HG02943 (cell line): ENCODE measurements at regions not wholly inside any gene's neighbourhood (a gene's known extent, or its start where the extent isn't known, plus 50 kb on each side); places are given as distances from the start of the nearest gene placed in this dataset.

ENCODE experiments used
- ATAC-seq: cut with Tn5 transposase; IDR thresholded peaks from one replicate; pipeline ENCODE4 v1.9.1; 2021; ENCODE audit warnings: mild to moderate bottlenecking, low read depth, moderate library complexity; ENCODE audit not compliant: unreplicated experiment

DNA sequence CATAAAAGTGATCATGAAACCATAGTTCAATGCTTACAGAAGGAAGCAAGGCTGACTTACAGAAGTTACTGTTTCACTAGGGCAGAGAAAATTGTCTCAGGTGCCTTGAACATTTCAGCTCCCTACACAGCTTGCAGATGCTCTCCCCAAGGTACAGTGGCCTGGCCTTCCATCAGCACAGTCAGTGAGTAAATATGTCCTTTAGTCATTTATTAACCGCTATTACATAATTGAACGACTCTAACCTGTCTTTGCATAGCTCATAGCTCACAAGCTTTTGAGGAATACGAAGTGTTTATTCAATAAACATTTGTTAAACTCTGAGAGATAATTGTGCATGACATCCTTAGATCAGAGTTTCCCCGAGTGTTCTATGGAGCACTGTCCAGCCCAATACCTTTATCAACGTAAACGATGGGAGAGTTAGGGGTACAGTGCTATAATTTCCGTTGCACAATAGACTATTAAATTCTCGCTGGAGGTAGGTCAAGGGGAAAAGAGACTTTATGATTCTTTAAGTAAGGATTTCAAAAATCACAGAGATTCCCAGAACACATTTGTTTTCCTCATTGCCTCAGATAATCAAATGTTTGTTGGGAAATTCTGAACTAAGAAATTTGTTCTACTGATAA lies 677.8 kb downstream of the TSN start:
- ATAC-seq: no peak

DNA sequence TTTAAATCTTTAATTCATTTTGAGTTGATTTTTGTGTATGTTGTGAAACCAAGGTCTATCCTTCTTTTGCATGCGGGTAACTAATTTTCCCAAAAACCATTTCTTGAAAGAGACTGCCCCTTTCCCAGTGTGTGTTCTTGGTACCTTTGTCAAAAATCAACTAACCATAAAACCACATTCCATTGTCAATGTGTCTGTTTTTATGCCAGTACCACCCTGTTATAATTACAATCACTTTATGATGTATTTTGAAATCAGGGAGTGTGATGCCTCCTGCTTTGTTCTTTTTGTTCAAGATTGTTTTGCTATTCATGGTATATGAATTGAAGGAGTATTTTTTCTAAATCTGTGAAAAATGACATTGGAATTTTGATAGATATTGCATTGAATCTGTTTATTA lies 689.6 kb downstream of the TSN start:
- no peak for ATAC-seq

DNA sequence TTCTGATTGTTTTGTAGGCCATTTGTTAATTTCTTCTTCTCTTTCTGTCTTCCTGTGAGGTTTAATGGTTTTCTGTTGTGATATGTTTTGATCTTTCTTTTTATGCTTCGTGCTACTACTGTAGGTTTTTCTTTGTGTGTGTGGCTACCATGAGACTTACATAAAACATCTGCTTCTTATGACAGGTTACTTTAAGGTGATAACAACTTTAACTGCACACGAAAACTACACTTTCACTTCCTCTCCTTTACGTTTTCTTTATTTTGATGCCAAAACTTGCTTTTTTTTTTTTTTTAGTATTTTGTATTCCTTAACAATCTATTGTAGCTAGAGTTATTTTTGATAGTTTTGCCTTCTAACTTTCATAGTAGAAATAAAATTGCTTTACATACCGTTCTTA lies 691.3 kb downstream of the TSN start:
- ATAC-seq: no peak

DNA sequence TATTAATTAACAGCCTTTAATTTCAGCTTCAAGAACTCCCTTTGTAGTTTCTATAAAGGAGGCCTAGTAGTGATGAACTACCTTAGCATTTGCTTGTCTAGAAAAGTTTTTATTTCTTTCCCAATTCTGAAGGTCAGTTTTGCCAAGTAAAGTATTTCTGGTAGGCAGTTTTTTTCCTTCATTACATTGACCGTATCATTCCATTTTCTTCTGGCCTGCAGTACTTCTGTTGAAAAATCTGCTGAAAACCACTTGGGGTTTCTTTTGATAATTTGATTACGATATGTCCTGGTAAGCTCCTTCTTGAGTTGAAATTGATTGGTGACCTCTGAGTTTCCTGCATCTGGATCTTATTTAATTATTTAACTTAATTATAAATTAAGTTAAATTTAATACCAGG lies 691.8 kb downstream of the TSN start:
- ATAC-seq: no peak

DNA sequence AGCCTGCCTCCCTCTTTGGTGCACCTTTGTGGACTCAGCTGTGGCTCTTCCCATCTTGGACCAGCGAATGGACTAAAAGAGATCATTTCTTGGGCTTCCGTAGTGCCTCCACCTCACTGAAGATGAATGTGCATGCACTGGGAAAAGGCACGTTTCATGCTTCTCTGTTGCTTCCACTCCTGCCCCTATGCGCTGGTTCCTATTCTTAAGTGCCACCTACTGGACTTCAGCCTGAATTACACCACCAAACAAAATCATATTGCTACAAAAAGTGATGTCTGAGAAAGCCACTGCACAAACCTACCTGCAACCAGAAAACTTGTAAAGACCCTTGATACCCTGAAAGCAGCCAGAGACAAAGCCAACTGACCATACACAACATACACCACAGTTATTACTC lies 695.6 kb downstream of the TSN start:
- ATAC-seq: no peak

DNA sequence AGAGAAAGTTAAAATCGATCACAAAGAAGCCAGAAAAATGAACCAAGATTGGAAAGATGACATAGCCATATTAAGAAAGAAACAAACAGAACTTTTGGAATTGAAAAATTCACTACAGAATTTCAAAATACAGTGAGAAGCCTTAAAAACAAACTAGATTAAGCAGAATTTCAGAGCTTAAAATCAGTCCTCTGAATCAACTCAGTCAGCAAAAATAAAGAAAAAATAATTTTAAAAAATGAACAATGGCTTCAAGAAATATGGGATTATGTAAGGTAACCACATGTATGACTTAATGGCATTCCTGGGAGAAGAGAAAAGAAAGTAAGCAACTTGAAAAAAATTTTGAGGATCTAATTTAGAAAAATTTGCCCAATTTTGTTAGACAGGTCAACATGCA lies 696.2 kb downstream of the TSN start:
- no peak for ATAC-seq

DNA sequence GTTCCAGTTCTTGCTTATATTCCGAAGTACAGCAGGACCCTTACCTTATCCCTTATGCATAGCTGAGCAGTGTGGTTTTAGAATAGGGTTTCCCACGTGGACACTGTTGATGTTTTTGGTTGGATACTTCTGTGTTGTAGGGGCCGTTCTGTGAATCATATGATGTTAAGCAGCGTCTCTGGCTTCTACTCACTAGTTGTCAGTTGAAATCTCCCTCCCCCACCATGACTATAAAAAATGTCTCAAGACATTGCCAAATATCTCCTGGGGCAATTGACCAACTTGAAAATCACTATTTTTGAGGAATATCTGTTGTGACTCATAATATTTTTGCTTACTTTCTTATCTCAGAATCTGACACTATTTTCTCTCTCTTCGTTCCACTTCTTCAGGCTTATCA lies 713.7 kb downstream of the TSN start:
- no peak for ATAC-seq

DNA sequence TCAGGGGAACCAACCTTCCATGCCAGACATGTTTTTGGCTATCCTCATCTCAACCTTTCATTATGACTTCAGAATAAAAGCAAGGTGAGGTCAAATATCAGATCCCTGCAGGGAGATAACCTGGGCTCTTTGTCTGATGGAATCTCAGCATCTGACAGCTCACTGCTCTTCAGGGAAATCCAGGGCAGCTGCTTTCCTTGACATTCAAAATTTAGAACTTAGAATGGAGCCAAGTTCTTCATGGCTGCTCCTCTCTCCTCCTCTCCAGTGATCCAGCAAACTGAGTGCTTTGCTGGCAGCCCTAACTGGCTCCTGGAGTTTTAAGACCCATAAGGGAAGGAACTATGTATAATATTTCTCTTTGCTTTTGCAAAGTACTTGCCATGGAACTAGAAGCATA lies 716.3 kb downstream of the TSN start:
- ATAC-seq: no peak

DNA sequence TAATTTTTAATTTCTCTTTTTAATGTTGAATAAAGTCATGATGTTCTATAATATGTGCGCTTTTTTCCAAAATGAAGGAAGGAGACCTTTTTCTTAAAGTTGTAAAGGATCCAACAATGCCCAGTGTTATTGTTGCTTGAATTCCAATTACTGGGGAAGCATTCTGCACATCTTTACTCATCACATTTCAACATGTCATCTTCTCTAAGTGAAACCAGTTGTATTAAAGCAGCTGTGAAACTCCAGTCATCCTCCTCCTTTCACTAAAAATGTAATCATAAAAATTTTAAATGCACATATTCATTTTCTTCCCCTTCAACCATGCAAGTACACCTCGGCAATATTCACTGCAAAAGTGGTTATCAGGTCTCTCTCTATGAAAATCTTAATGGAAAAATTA lies 722.7 kb downstream of the TSN start:
- no peak for ATAC-seq

DNA sequence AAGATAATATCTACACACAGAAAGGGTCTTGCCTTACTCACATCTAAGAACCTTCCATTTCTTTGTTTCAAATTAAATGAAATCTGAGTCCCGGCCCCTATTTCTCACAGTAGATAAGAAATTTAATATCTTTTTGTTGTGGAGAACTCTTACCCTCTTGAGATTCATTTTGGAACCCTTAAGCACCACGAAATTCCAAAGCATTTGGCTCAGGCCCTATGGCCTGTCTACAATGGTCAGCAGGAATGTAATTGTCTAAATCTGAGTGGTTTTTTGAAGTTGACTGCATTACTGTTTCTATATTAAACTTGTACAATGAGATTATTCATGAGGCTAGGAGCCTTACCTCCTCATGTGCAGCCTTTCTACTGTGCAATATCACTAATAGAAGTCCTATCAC lies 723.3 kb downstream of the TSN start:
- no peak for ATAC-seq

DNA sequence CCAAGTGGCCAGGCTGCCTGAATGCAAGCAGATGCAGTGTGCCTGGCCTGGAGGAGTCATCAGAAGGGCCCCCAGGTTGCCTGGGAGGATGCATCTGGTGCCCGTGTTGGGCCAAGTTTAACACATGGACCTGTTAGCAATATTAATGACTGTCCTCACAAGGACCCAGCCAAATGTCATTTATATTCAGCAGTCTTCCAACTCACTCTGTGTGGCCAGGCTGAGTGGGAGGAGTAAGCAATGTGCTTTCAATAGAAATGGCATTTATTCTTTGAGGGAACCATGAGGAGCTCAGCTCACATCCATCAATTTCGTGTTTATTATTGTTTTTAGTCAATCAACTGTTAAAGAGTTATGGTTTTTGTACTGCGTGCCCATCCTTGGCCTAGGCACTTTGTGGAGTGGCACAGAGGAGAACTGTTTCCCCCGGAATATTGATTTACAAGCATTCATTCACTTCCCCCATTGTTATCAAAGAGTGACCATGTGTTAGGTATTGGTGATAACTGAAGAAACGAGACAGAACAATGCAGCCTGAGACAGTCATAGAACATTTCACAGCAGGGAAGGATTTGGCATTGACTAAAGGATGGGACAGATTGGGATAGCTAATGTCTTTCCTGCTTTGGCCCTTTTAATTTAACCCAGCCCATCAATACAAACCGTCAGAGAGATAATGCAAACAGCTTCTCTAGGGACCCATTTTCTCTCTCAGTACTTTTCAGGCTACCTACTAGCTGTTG lies 725.2 kb downstream of the TSN start:
- ATAC-seq: no peak

DNA sequence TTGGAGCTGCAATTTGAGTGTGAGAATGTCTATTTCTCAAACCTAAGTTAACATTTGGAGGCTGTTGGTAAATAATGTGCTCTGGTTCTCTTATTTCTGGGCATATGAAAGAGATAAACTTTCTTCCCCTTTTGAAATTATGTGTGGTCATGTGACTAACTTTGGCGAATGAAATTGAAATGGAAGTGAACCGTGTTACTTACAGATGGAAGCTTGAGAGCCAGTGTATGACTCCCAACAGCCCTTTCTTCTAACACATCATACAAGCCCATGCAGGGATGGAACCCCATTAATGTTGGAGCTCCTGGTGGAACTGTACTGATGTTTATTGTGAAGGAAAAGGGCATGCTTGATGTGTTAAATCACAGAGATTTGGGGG lies 725.8 kb downstream of the TSN start:
- ATAC-seq: no peak

DNA sequence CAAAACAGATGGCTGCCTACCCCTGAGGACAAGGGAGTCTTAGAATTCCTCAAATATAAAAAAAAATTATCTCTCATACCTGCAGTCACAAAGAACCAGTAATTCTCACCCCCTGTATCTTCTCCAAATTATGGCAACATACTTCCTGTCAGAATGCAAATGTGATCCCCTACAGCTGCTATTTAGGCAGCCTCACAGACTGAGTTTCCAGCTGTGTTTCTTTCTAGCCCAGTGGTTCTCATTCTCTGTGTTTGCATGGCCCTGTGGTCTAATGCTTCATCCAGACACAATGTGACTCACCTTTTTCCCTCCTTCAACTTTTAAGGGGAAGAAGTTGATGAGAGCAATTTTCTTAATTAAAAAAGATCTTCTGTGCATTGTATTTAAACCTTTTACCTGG lies 726.3 kb downstream of the TSN start:
- no peak for ATAC-seq

DNA sequence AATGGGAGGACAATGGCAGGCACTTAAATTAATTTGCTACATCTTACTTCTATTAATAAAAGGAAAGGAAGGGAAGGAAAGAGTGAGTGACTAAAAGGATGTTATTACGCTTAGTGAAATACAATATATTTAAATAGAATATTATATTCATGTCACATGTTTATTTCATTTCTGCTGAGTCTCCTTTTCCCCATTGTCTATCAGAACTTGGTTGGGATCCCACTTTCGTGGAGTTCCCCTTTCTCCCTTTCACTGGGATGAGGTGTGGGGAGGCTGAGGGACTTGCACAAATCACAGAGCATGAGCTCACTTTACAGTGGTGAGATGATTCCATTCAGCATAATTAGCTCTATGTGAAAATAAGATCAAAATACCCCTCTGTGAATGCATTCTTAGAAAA lies 730.6 kb downstream of the TSN start:
- no peak for ATAC-seq

DNA sequence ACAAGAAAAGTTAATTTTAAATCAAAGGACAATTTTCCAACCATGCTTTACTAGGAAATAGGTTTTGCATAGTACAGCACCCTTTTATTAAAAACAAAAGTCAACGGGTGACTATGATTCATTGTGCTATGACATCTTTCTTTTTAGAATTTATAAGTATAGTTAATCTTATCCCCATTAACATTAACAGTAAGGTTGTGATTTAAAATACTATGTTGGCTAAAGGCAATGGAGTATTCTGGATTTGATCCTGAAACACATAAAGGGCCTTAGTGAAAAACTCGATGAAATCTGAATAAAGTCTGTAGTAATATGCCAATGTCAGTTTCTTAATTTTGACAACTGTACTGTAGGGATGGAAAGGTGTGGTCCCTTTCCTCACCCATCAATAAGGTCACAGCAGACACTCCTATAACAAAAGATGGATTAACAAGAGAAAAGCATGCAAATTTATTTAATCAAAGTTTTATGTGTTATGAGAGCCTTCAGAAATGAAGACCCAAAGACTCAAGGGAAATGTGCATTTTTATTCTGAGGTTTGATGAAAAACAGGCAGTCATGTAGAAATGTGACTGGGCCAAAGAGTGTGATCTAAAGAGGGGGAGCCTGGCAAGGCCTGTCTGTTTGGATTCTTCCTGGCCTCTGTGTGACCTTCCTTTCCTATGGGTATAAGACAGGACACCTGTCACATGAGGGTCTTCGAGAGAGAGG lies 731.4 kb downstream of the TSN start:
- ATAC-seq: no peak

DNA sequence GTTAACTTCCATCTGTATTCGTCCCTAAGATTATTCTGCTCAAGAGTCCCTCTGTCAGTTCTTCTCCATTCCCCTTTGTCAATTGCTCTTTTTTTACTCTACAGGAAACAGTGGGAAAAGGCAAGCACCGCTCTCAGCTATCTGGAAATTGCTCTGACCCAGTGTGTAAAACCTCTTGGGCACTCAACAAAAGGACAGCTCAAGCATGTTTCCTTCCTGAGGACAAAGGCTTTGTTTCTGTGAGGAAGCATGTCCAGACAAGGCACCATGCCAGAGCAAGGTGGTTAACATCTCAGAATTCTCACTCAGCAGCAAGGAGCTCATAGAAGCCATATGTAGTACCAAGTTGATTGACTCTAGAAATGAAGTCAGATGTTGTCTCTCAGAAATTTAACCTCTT lies 735.6 kb downstream of the TSN start:
- no peak for ATAC-seq

DNA sequence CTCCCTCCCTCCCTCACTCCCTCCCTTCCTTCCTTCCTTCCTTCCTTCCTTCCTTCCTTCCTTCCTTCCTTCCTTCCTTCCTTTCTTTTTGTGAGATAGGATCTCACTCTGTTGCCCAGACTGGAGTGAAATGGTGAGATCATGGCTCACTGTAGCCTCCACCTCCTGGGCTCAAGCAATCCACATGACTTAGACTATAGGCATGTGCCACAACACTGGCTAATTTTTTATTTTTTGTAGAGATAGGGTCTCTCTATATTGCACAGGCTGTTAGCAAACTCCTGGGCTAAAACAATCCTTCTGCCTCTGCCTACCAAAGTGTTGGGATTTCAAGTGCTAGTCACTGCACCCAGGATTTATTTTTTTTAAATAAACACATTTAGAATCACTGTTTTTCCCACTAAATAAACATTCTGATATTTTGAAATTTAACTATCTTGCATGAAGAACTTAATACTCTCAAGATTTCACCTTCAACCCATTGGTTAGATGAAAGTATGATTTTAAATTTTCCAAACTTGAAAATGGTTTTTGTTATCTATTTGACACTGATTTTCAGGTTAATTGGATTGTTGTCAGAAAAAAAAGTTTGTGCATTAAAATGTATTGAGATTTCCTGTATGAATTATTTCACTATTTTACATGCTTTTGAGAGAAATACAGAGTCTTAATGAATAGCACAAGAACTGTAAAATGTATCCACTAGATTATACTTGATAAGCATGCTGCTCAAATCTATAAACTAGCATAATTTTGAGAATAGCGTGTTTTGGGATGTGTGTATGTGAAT lies 745.1 kb downstream of the TSN start:
- no peak for ATAC-seq

DNA sequence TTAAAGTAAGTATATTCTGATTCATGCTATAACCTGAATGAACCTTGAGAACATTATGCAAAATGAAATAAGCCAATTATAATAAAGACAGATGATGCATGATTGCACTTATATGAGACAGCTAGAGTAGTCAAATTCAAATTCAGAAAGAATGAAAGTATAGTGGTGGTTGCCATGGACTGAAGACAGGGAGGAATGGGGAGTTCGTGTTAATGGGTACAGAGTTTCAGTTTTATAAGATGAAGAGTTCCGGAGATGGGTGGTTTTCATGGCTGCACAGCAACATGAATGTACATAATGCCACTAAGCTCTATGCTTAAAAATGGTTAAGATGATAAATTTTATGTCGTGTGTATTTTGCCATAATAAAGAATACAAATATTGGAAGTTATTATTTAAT lies 751.2 kb downstream of the TSN start:
- no peak for ATAC-seq

DNA sequence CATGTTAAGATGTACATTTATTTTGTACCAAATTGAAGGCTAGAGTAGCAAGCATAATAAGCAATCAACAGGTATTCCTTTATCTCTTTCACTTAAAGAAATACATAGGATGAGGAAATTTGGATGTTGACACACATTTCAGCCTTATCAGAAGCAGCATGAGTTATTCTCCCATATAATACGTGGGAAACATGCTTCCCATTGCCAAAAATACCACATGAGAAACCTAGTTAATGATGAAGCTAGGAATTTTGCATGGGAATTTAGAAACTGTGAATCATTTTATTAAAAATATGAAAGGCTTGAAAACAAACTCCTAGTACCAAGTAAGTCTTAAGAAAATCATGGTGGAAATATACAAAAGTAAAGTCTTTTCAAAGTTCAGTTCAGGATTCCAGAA lies 751.8 kb downstream of the TSN start:
- no peak for ATAC-seq

DNA sequence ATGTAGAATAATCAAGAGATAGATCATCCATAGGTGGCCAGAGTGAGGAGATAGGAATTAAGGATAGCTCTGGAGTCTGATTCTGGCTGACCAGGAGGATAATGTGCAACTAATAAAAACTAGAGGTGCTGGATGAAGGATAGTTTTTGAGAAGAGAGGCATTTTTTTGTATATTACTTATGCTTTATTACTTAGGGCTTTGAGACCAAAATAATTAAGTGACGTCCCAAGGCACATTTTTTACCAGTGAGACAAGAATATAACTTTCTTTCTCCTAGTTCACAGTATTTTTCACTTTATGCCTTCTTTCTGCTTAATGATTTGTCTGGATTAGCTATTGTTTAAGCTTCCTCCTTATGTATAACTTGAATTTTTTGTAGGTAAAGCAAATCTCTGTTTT lies 756.6 kb downstream of the TSN start:
- ATAC-seq: no peak

DNA sequence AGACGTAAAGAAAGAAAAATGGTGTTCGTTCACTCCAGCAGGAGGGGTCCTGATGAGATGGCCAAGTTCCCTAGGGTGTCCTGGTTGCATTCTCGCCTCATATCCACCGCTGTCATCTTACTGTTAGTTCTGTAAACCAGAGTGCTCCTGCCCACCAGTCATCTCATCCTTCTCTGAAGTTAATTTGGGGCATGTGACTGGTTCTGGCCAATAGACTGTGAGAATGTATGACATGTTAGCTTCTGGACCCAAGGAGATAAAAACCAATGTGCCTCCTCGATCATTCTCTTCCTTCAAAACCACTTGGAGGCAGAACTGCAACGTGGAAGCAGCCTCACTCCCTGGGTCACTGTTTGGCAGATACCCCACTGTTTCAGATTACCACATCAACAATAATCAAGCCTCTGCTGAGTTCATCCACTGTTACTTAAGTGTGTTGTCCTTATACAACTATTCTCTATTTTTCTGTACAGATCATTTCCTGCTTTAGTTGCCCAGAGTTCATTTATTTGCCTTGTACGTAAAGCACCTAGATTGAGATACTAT lies 759.1 kb downstream of the TSN start:
- ATAC-seq: no peak
